ENCODE measurements at regions not wholly inside any gene's neighbourhood (a gene's known extent, or its start where the extent isn't known, plus 50 kb on each side); places are given as distances from the start of the nearest gene placed in this dataset.

DNA sequence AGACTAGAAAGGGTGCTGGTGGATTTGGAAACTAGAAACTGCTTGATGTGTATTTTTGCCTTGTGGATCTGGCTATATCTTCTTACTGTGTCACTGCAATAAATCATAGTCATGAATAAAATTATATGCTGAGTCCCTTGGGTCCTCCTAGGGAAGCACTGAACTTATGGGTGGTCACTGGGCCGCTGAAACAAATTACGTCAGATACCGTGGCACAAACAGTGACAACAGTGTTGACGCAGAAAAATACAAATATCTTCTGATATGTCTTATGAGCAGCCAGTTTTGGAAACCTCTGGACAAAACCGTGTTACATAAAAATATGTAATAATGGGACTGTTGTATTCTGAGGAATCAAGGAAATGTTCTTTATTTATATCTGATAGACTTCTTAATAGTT lies 260.1 kb upstream of the SORCS1 start:
- TF ChIP-seq, protein P1, sequence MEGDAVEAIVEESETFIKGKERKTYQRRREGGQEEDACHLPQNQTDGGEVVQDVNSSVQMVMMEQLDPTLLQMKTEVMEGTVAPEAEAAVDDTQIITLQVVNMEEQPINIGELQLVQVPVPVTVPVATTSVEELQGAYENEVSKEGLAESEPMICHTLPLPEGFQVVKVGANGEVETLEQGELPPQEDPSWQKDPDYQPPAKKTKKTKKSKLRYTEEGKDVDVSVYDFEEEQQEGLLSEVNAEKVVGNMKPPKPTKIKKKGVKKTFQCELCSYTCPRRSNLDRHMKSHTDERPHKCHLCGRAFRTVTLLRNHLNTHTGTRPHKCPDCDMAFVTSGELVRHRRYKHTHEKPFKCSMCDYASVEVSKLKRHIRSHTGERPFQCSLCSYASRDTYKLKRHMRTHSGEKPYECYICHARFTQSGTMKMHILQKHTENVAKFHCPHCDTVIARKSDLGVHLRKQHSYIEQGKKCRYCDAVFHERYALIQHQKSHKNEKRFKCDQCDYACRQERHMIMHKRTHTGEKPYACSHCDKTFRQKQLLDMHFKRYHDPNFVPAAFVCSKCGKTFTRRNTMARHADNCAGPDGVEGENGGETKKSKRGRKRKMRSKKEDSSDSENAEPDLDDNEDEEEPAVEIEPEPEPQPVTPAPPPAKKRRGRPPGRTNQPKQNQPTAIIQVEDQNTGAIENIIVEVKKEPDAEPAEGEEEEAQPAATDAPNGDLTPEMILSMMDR (IDR thresholded peaks at IDR 0.05 in 8 of 11, conservative IDR thresholded peaks at IDR 0.05 in 3 of 11) = no peak
- TF ChIP-seq POLR2A (IDR thresholded peaks at IDR 0.05) = no peak

Measured in spleen (tissue), 7 donors.